H4 (cell line): ENCODE measurements at regions not wholly inside any gene's neighbourhood (a gene's known extent, or its start where the extent isn't known, plus 50 kb on each side); places are given as distances from the start of the nearest gene placed in this dataset.

Source experiments
- DNase-seq: peaks from one replicate; pipeline ENCODE4 v3.0.0-alpha.2; 2015; ENCODE audit warnings: low spot score

DNA sequence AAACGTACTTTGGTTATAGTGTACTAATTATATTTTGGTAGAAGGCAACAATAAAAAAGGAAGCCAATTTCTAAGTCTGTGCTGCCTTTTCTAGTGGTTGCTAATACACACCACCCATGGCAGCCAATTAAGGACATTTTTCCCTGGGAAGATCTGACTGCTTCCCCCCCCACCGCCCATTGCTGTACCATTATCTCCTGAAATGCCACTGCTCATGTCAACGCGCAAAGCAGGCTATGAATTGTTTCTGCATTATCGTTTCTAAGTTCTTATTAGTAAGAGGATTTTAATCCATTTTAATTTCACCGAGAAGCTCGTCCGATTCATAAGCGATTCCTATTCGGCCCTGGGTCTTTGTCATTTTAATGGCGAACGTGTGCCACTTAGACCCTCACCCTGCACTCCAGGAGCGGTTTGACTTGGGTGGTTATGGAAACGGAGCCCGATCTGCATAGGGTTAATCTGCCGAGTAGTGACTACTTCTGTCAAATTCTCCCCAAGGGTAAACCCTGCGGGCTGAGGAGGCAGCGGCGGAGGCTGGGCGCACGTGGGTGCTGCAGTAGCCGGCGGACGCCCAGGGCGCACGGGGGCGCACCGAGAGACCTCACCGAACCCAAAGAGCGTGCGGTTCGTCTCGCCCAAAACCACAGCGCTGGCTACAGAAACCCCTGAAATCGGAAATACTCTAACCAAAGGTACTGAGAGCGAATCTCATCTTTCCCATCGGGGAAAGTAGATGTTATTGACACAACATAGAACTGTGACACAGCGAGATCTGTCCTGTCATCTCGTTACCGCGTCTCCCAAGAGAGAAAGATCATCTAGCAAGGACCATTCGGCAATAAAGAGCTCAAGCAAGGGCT lies 55.8 kb upstream of the SHC3 start:
- no peak for DNase-seq

DNA sequence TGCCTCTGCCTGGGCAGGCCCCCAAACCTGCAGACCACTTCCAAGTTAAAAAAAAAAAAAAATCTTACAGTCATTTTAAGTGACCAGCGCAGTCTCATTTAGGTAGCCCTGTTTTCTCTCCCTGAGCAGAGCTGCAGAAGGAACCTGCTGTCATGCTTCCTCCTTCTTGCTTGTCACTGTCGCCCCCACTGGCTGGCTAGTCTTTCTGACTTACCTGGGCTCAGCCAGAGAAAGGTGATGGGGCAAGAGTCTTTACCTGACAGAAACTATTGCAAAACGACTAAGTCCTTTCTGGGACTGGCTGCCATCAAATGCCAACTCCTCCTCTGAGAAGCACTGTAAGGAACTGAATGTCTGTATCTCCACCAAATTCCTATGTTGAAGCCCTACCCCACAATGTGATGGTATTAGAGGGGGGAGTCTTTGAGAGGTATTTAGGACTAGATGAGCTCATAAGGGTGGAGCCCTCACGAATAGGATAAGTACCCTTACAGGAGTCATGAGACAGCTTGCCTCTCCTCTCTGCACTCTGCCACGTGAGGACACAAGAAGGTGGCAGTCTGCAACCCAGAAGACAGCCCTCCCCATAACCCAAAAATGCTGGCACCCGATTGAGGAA lies 58.4 kb upstream of the SHC3 start:
- DNase-seq, result no peak

DNA sequence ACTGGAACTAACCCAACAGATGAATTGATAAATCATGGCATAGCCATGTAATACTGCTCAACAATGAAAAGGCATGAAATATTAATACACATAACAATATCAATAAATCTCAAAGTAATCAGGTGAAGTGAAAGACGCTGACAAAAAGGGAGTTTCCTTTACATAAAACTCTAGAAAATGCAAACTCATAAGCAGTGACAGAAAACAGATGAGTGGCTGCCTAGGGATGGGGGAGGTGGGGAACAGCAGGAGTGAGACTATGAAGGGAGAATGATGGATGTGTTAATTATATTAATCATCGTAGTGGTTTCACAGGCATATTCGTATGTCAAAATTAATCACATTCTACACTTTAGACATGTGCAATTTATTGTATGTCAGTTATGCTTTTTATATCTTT lies 59.8 kb upstream of the SHC3 start:
- DNase-seq, result no peak

DNA sequence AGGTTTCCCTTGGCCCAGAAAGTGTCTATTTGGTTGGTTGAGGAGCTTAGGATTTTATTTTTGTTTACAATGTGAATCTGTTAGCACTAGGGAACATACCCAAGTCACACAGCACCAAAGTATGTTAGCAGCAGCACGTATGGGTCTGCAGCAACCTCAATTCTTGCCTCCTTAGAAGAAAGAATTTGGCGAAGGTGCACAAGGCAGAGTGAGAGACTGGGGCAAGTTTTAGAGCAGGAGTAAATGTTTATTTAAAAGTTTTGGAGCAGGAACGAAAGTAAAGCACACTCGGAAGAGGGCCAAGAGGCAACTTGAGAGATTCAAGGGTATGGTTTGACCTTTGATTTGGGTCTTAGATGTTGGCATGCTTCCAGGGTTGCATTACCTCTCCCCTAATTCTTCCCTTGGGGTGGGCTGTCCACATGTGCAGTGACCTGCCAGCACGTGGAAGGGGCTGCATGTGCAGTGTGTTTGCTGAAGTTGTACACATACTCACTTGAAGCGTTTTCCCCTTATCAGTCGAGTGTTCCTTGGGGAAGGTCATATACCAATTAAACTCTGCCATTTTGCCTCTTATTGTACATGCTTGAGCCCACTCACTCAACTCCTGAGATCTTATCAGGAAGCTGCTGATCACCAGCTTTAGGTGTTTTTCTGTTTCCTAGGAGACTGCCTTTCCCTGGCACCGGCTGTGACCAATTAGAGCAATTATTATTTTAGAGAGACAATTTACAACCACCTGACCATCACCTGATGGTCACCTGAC lies 64.9 kb upstream of the SHC3 start:
- no peak for DNase-seq

DNA sequence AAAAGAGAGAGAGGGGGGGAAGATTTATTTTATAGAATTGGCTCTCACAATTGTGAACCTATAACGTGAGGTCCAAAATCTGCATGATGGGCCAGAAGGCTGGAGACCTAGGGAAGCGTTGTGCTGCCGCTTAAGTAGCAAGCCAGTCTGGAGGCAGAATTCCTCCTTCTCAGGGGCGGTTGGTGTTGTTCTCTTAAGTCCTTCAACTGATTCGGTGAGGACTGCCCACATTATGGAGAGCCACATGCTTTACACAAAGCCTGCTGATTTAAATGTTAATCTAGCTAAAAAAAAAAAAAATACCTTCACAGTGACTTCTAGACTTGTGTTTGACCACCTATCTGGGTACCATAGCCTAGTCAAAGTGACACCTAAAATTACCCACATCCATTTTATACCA lies 64.2 kb upstream of the CKS2 start:
- DNase-seq, result no peak

DNA sequence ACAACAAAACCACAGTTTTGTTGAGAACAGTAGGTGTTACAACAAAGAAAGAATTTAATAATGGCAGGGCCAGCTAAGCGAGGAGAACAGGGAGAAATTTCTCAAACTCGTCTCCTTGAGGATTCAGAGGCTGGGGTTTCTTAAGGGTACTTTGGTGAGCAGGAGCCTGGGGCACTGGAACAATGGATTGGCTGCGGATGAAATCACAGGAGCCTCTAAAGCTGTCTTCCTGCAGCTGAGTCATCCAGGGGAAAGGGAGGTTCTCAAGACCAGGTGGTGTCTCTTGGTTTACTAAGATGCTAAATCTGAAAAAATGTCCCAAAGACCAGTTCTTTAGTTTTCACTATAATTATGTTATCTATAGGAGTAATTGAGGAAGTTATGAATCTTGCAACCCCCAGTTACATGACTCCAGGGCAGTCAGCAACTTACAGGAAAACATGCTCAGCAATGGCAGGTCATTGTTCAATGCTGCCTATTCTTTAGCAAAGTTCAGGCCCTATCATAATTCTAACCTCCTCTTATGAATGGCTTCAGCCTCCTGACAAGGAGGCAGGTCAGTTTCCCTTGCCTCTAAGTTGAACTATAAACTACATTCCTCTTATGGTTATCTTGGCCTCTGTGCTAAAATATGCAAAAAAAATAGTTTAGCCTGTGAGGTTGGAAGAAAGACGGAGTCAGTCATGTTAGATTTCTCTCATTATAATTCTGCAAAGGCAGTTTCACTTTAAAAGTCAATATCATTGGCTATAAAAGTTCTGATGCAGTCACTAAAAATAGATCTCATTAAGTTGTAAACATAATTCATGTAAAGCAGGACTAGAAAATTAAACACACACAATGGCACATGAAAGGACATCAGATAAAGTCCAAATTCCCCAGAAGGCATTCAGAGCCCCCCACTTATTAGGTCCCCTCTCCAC lies 63.3 kb upstream of the CKS2 start:
- DNase-seq, result peak; percentile 39

DNA sequence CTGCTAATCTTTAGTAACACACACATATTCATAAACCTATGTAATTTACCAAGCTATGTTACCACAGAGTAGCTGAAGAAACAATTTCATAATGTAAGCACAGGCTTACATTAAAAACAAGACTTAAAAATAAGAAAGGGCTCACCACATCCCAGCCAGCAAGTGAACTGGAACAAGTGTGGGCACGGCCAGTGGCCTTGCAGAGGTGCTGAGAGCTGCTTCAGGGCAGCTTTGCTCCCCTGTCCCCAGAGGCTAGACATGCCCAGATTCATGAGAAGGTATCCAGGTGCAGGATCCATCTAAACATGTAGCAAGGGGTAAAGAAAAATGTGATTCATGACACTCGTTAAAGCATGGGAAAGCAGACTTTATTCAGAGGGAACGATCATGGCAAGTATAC lies 62.0 kb upstream of the CKS2 start:
- no peak for DNase-seq

DNA sequence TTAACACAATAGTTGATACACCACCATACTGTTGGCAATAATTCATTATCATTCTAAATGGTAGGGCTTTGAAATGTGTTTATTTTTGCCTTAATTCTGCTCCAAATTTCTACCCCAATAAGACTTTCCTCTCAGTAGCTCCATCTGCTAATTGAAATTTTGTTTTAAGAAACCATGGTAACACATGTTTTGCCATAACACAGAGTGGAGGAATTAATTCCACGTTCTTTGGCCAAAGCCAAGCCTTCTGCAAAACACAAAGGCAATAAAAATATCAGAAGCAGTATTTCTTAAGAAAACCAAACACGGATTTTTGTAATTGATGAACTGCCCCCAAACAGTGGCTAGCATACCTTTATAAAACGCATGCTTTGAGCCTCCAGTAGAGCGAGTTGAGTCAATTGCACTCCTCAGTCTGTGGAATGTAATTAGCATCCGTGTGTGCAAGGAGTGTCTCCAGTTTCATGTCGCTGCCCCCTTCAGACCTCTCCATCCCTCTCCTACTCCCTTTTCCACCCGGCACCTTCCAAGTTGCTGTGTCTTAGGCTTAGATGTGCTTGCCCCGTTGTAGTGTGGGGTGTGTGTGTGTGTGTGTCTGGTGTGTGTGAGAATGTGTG lies 58.2 kb upstream of the CKS2 start:
- no peak for DNase-seq

DNA sequence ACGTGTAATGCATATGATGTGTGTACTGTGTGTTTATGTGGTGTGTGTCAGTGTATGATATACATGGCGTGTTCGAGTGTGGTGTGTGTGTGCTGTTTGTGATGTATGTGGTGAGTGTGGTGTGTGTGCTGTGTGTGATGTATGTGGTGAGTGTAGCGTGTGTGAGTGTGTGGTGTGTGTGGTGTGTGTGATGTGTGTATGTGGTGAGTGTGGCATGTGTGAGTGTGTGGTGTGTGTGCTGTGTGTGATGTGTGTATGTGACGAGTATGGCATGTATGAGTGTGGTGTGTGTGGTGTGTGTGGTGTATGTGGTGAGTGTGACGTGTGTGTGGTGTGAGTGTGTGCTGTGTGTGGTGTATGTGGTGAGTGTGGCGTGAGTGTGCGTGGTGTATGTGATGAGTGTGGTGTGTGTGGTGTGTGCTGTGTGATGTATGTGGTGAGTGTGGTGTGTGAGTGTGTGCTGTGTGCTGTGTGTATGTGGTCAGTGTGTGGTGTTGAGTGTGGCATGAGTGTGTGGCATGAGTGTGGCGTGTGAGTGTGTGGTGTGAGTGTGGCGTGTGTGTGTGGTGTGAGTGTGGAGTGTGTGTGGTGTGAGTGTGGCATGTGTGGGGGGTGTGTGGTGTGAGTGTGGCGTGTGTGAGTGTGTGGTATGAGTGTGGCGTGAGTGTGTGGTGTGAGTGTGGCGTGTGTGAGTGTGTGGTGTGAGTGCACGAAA lies 56.8 kb upstream of the CKS2 start:
- no peak for DNase-seq

DNA sequence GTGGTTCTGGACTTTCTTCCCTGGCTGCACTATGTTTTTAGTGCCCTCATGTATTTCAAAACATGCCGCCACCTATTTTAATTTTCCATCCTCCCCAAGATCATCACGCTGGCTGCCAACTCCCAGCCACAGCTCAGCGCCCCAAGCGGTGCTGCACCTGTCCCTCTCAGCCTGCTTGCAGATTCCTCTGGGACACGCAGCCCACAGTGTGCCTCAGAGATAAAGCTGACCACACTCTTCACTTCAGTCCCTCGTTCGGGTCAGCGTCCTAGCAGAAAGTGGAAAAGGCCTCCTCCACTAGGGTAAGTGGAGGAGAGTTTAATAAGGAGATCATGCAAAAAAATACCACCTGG lies 56.2 kb upstream of the CKS2 start:
- DNase-seq, result no peak

DNA sequence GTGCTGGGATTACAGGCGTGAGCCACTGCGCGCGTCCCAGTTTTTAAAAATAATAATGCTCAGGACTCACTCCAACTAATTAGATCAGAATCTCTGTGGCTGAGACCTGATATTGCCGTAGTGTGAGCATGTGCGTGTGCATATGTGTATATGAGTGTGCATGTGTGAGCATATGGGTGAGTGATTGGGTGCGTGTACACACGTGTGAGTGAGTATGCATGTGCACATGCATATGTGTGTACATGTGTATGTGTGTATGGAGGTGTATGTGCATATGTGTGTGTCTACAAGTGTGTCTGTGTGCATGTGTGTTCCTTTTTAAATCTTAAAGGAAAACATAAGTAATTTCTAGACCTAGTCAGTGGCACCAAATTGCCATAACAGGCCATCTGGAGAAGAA lies 54.8 kb upstream of the CKS2 start:
- no peak for DNase-seq

DNA sequence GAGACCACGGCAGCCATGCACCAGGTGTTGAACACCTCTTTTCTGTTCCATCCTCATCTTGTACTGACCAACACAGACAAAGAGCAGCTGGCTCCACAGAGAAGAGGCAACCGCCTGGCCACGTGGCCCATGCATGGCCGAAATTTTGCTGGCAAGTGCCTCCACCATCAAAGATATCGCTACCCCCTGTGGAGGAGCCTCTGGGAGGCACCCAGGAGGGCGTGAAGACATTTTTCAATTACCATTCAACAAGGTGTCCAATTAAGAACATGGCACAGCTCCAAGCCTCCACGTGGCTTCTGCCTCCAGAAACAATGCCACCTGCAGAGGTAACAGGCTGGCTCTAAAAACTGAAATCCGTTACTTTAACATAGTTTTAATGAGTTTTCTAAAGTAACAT lies 54.4 kb upstream of the CKS2 start:
- no peak for DNase-seq

DNA sequence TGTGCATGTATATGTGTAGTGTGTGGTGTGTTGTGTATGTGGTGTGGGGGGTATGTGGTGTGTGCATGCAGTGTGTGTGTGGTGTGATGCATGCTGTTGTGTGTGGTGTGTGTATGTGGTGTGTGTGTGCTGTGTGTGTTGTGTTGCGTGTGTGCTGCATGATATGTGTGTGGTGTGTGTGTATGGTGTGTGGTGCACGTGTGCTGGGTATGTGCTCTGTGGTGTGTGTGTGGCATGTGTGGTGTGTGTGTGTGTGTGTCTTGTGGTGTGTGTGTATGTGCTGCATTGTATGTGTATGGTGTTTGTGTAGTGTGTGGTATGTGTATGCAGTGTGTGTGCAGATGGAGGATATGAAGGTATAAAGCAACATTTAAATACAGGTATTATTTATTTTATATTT lies 50.5 kb upstream of the CKS2 start:
- no peak for DNase-seq
